ENCODE measurements at regions not wholly inside any gene's neighbourhood (a gene's known extent, or its start where the extent isn't known, plus 50 kb on each side); places are given as distances from the start of the nearest gene placed in this dataset.

DNA sequence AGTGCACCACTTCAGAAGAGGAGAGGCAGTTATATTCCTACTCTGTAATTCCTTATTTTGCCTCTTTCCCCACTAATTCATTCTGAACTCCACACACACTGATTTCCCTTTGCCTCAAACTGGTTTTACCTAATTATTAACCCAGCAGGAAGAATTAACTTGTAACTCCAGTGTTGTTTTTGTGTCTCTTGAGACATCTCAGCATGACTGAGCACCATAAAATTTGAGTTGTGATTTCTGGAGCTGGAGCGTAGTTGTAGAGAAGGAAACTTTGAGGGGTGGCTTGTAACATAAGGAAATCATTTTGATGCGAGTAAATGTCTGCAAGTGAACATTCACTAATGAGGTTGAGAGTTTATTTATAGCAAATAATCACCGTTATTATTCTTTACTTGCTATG is 265.2 kb downstream of the TMEM38B start (continued):
- TF ChIP-seq SIX5 (IDR thresholded peaks at IDR 0.05; ENCODE audit: low read depth, low read length): no peak
- no peak for TF ChIP-seq CHD2 (IDR thresholded peaks at IDR 0.05; ENCODE audit: low read length)
- TF ChIP-seq KDM1A (IDR thresholded peaks at IDR 0.05; ENCODE audit: borderline replicate concordance, low read length): no peak
- TF ChIP-seq POLR2A (IDR thresholded peaks at IDR 0.05; ENCODE audit: control extremely low read depth in 1 of 2, low read depth in 2 of 2, low read length in 2 of 2): no peak
- no peak for TF ChIP-seq JUN (IDR thresholded peaks at IDR 0.05; ENCODE audit: low read depth, low read length)
- TF ChIP-seq SIN3A (conservative IDR thresholded peaks at IDR 0.05 in 1 of 2, IDR thresholded peaks at IDR 0.05 in 1 of 2; ENCODE audit: low read depth in 1 of 2, low read length in 2 of 2): no peak
- TF ChIP-seq, protein P1, sequence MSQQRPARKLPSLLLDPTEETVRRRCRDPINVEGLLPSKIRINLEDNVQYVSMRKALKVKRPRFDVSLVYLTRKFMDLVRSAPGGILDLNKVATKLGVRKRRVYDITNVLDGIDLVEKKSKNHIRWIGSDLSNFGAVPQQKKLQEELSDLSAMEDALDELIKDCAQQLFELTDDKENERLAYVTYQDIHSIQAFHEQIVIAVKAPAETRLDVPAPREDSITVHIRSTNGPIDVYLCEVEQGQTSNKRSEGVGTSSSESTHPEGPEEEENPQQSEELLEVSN (IDR thresholded peaks at IDR 0.05): no peak
- TF ChIP-seq TAF7 (optimal IDR thresholded peaks at IDR 0.05; ENCODE audit: borderline replicate concordance, low read depth, low read length): no peak
- TF ChIP-seq GTF2F1 (IDR thresholded peaks at IDR 0.05; ENCODE audit: borderline replicate concordance, low read depth, low read length): no peak

All from H1 (cell line).